ENCODE measurements at regions not wholly inside any gene's neighbourhood (a gene's known extent, or its start where the extent isn't known, plus 50 kb on each side); places are given as distances from the start of the nearest gene placed in this dataset.

DNA sequence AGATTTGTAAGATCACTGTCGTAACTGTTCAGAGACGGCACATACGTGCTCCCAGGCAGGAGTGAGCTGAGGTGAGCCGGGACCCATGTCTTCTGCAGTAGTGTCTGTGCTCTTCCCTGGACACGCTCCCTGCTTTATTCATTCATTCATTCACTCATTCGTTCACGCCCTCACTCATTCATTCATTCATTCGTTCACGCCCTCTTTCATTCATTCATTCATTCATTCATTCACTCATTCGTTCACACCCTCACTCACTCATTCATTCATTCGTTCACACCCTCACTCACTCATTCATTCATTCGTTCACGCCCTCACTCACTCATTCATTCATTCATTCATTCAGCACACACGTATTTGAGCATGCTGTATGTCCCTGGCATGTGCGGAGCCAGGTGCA lies 207.0 kb downstream of the GLI2 start:
- no peak overlapping the region for H3K27ac ChIP-seq (ENCODE audit: low read length)
- H4K20me1 ChIP-seq (ENCODE audit: insufficient read depth) = no peaks in the 10 kb centered on the region
- no peaks in the 10 kb centered on the region for H3K9me2 ChIP-seq (ENCODE audit: insufficient read depth, low read length)
- no peak for TF ChIP-seq TAF1 (IDR thresholded peaks at IDR 0.05; ENCODE audit: low read depth)
- TF ChIP-seq POLR2AphosphoS5 (IDR thresholded peaks at IDR 0.05) = no peak
- no peak for TF ChIP-seq EZH2 (IDR thresholded peaks at IDR 0.05; ENCODE audit: borderline replicate concordance, insufficient read depth, low read length, poor library complexity, severe bottlenecking)
- TF ChIP-seq, protein P1, sequence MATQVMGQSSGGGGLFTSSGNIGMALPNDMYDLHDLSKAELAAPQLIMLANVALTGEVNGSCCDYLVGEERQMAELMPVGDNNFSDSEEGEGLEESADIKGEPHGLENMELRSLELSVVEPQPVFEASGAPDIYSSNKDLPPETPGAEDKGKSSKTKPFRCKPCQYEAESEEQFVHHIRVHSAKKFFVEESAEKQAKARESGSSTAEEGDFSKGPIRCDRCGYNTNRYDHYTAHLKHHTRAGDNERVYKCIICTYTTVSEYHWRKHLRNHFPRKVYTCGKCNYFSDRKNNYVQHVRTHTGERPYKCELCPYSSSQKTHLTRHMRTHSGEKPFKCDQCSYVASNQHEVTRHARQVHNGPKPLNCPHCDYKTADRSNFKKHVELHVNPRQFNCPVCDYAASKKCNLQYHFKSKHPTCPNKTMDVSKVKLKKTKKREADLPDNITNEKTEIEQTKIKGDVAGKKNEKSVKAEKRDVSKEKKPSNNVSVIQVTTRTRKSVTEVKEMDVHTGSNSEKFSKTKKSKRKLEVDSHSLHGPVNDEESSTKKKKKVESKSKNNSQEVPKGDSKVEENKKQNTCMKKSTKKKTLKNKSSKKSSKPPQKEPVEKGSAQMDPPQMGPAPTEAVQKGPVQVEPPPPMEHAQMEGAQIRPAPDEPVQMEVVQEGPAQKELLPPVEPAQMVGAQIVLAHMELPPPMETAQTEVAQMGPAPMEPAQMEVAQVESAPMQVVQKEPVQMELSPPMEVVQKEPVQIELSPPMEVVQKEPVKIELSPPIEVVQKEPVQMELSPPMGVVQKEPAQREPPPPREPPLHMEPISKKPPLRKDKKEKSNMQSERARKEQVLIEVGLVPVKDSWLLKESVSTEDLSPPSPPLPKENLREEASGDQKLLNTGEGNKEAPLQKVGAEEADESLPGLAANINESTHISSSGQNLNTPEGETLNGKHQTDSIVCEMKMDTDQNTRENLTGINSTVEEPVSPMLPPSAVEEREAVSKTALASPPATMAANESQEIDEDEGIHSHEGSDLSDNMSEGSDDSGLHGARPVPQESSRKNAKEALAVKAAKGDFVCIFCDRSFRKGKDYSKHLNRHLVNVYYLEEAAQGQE (IDR thresholded peaks at IDR 0.05; ENCODE audit: borderline replicate concordance) = no peak
- TF ChIP-seq RAD21 (conservative IDR thresholded peaks at IDR 0.05) = no peak
- no peak for TF ChIP-seq MXI1 (conservative IDR thresholded peaks at IDR 0.05; ENCODE audit: poor library complexity, severe bottlenecking)
- no peak for TF ChIP-seq EP300 (conservative IDR thresholded peaks at IDR 0.05; ENCODE audit: poor library complexity, severe bottlenecking)
- TF ChIP-seq CTCF (IDR thresholded peaks at IDR 0.05; ENCODE audit: poor library complexity, severe bottlenecking) = no peak
- TF ChIP-seq SMC3 (conservative IDR thresholded peaks at IDR 0.05; ENCODE audit: poor library complexity) = no peak
- H3K79me2 ChIP-seq (replicated peaks; ENCODE audit: insufficient read depth, low read length) = no peaks in the 10 kb centered on the region
- H2AFZ ChIP-seq (ENCODE audit: low read depth, low read length) = no peak overlapping the region
- H3K4me2 ChIP-seq (ENCODE audit: low read length) = no peak overlapping the region
- no peaks in the 10 kb centered on the region for H3K9me3 ChIP-seq (ENCODE audit: low read length)
- no peak overlapping the region for H3K9ac ChIP-seq (ENCODE audit: low read length)
- no peaks in the 10 kb centered on the region for H3K36me3 ChIP-seq (ENCODE audit: insufficient read depth, low read length)
- H3K4me3 ChIP-seq (ENCODE audit: low read length) = no peak overlapping the region
- no peaks in the 10 kb centered on the region for H3K27me3 ChIP-seq (ENCODE audit: insufficient read depth, low read depth, low read length)
- no peaks in the 10 kb centered on the region for H3F3A ChIP-seq (ENCODE audit: insufficient read depth, low read length, poor library complexity, severe bottlenecking)

GRCh38 chr2:120943403-120944034 lies 207.9 kb downstream of the GLI2 start:
- no peaks in the 10 kb centered on the region for H3K9me3 ChIP-seq (ENCODE audit: low read length)
- no peak overlapping the region for H3K27ac ChIP-seq (ENCODE audit: low read length)
- no peak overlapping the region for H3K4me2 ChIP-seq (ENCODE audit: low read length)
- H3K9me2 ChIP-seq (ENCODE audit: insufficient read depth, low read length) = no peaks in the 10 kb centered on the region
- no peak overlapping the region for H2AFZ ChIP-seq (ENCODE audit: low read depth, low read length)
- no peak overlapping the region for H3K4me3 ChIP-seq (ENCODE audit: low read length)
- H3K27me3 ChIP-seq (ENCODE audit: insufficient read depth, low read depth, low read length) = no peaks in the 10 kb centered on the region
- no peak overlapping the region for H3K9ac ChIP-seq (ENCODE audit: low read length)
- no peaks in the 10 kb centered on the region for H3K79me2 ChIP-seq (replicated peaks; ENCODE audit: insufficient read depth, low read length)
- H3F3A ChIP-seq (ENCODE audit: insufficient read depth, low read length, poor library complexity, severe bottlenecking) = no peaks in the 10 kb centered on the region
- no peaks in the 10 kb centered on the region for H4K20me1 ChIP-seq (ENCODE audit: insufficient read depth)
- TF ChIP-seq POLR2AphosphoS5 (IDR thresholded peaks at IDR 0.05) (no peak), RAD21 (conservative IDR thresholded peaks at IDR 0.05) (no peak), EZH2 (IDR thresholded peaks at IDR 0.05; ENCODE audit: borderline replicate concordance, insufficient read depth, low read length, poor library complexity, severe bottlenecking) (no peak), CTCF (IDR thresholded peaks at IDR 0.05; ENCODE audit: poor library complexity, severe bottlenecking) (no peak), MXI1 (conservative IDR thresholded peaks at IDR 0.05; ENCODE audit: poor library complexity, severe bottlenecking) (no peak), EP300 (conservative IDR thresholded peaks at IDR 0.05; ENCODE audit: poor library complexity, severe bottlenecking) (no peak), SMC3 (conservative IDR thresholded peaks at IDR 0.05; ENCODE audit: poor library complexity) (no peak), TAF1 (IDR thresholded peaks at IDR 0.05; ENCODE audit: low read depth) (no peak)
- TF ChIP-seq, protein P1 (IDR thresholded peaks at IDR 0.05; ENCODE audit: borderline replicate concordance) = no peak
- H3K36me3 ChIP-seq (ENCODE audit: insufficient read depth, low read length) = no peaks in the 10 kb centered on the region

All from neural cell (in vitro differentiated cells).